ENCODE measurements at regions not wholly inside any gene's neighbourhood (a gene's known extent, or its start where the extent isn't known, plus 50 kb on each side); places are given as distances from the start of the nearest gene placed in this dataset.
"Not testable (repeated sequence)": the region's sequence is repeated elsewhere in the genome, so short reads cannot be mapped to it uniquely, and the experiment has no call there.

GRCh38 chr9:80482251-80482650, 910.5 kb downstream of the TLE4 start:
- H2AFZ ChIP-seq (ENCODE audit: low read depth, low read length); H3K9ac ChIP-seq (ENCODE audit: insufficient read depth in 1 of 2, low read depth in 2 of 2, low read length in 2 of 2); FAIRE-seq; in situ Hi-C loops (cut with MboI); H3K9me1 ChIP-seq (ENCODE audit: control insufficient read depth, insufficient read depth, low read length); DNase-seq (ENCODE audit: extremely low read depth in 1 of 4, low spot score in 3 of 4); H3K9me3 ChIP-seq (replicated peaks; ENCODE audit: control insufficient read depth, insufficient read depth, low read depth, low read length); H3K27me3 ChIP-seq (ENCODE audit: control insufficient read depth in 2 of 2, insufficient read depth in 2 of 2, low read length in 2 of 2); H3K36me3 ChIP-seq (ENCODE audit: control insufficient read depth, insufficient read depth, low read length); ATAC-seq; CTCF ChIA-PET (ENCODE audit: low intra/inter-chr PET ratio); H3K4me1 ChIP-seq (replicated peaks in 1 of 2; ENCODE audit: control insufficient read depth in 2 of 2, insufficient read depth in 2 of 2, low read length in 2 of 2); H3K79me2 ChIP-seq (ENCODE audit: control insufficient read depth, insufficient read depth, low read length); H3K4me3 ChIP-seq; H4K20me1 ChIP-seq (replicated peaks; ENCODE audit: control insufficient read depth, insufficient read depth, low read length); H3K4me2 ChIP-seq (ENCODE audit: insufficient read depth, low read length); H3K27ac ChIP-seq (ENCODE audit: extremely low read depth, low read depth, low read length); intact Hi-C loops (cut with micrococcal nuclease); BruUV-seq (replicated peaks): not testable (repeated sequence)
- 0% methylated on average over 1 of the region's 1 CpG for WGBS (ENCODE audit: insufficient coverage, low coverage, missing lambda C conversion rate)
- POLR2A ChIA-PET = interaction anchor here (0.6 kb wide), 1 partner anchor 70 kb away, joined by 3 read pairs; no protein-coding TSS in a partner anchor

- CTCF ChIA-PET (ENCODE audit: low intra/inter-chr PET ratio) = no interaction called here
- H3K4me2 ChIP-seq (ENCODE audit: insufficient read depth, low read length) = no peak overlapping the region
Observed at GRCh38 chr9:80467632-80468031, 895.9 kb downstream of the TLE4 start.

More at GRCh38 chr9:80467632-80468031, 895.9 kb downstream of the TLE4 start:
- Histone ChIP-seq H3K9me3 (replicated peaks; ENCODE audit: control insufficient read depth, insufficient read depth, low read depth, low read length) (no peaks in the 10 kb centered on the region), H4K20me1 (replicated peaks; ENCODE audit: control insufficient read depth, insufficient read depth, low read length) (no peaks in the 10 kb centered on the region), H3K4me1 (replicated peaks in 1 of 2; ENCODE audit: control insufficient read depth in 2 of 2, insufficient read depth in 2 of 2, low read length in 2 of 2) (no peaks in the 10 kb centered on the region), H2AFZ (ENCODE audit: low read depth, low read length) (no peak overlapping the region), H3K27me3 (ENCODE audit: control insufficient read depth in 2 of 2, insufficient read depth in 2 of 2, low read length in 2 of 2) (no peaks in the 10 kb centered on the region), H3K36me3 (ENCODE audit: control insufficient read depth, insufficient read depth, low read length) (no peaks in the 10 kb centered on the region), H3K9ac (ENCODE audit: insufficient read depth in 1 of 2, low read depth in 2 of 2, low read length in 2 of 2) (no peak overlapping the region), H3K9me1 (ENCODE audit: control insufficient read depth, insufficient read depth, low read length) (no peaks in the 10 kb centered on the region), H3K4me3 (no peak overlapping the region), H3K27ac (ENCODE audit: extremely low read depth, low read depth, low read length) (no peak overlapping the region), H3K79me2 (ENCODE audit: control insufficient read depth, insufficient read depth, low read length) (no peaks in the 10 kb centered on the region)
- POLR2A ChIA-PET = no interaction called here
- FAIRE-seq (no peak), DNase-seq (ENCODE audit: extremely low read depth in 1 of 4, low spot score in 3 of 4) (no peak), ATAC-seq (no peak)
- 2% methylated on average over 3 of the region's 3 CpGs for WGBS (ENCODE audit: insufficient coverage, low coverage, missing lambda C conversion rate)
- in situ Hi-C loops (cut with MboI) = no loop called here
- no peak for TF ChIP-seq KLF16 (IDR thresholded peaks at IDR 0.05)
- no peak for TF ChIP-seq PHB (CRISPR knock-in tag; IDR thresholded peaks at IDR 0.05)
- TF ChIP-seq HMG20B (CRISPR knock-in tag; IDR thresholded peaks at IDR 0.05) = no peak
- no peak for TF ChIP-seq ZNF695 (CRISPR knock-in tag; IDR thresholded peaks at IDR 0.05)
- no peak for TF ChIP-seq KDM2B (CRISPR knock-in tag; IDR thresholded peaks at IDR 0.05)
- no peak for TF ChIP-seq HNRNPUL1 (IDR thresholded peaks at IDR 0.05; ENCODE audit: low read length)
- TF ChIP-seq, protein P1, sequence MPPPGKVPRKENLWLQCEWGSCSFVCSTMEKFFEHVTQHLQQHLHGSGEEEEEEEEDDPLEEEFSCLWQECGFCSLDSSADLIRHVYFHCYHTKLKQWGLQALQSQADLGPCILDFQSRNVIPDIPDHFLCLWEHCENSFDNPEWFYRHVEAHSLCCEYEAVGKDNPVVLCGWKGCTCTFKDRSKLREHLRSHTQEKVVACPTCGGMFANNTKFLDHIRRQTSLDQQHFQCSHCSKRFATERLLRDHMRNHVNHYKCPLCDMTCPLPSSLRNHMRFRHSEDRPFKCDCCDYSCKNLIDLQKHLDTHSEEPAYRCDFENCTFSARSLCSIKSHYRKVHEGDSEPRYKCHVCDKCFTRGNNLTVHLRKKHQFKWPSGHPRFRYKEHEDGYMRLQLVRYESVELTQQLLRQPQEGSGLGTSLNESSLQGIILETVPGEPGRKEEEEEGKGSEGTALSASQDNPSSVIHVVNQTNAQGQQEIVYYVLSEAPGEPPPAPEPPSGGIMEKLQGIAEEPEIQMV (tag; conservative IDR thresholded peaks at IDR 0.05; ENCODE audit: low read depth) = no peak
- no peak for TF ChIP-seq ZNF124 (CRISPR knock-in tag; IDR thresholded peaks at IDR 0.05)
- no peak for TF ChIP-seq BACH1 (tag; IDR thresholded peaks at IDR 0.05)
- BruUV-seq (replicated peaks) = no TSS peak
- intact Hi-C loops (cut with micrococcal nuclease) = no loop called here
